WTC11 (cell line): ENCODE measurements at regions not wholly inside any gene's neighbourhood (a gene's known extent, or its start where the extent isn't known, plus 50 kb on each side); places are given as distances from the start of the nearest gene placed in this dataset.

ENCODE experiments used
- ATAC-seq: fragments of 200-7000 bp; cut with Tn5 transposase; 2 replicates; pipeline ENCODE4 v1.10.0; 2021; ENCODE audit warnings: mild to moderate bottlenecking, moderate library complexity
- CTCF ChIA-PET: fragments of 300-600 bp; sonication (Branson Sonifier 250); formaldehyde crosslinking; loops from one replicate; lab custom pipeline; 2021; ENCODE audit warnings: antibody characterized with exemption; lab: Charles Lee
- POLR2A ChIA-PET: fragments of 350-600 bp; sonication (Branson Sonifier 250); formaldehyde crosslinking; loops from one replicate; lab custom pipeline; 2021; ENCODE audit warnings: antibody characterized with exemption; lab: Charles Lee
- DNase-seq: peaks from one replicate; pipeline ENCODE4 v3.0.0; 2021; ENCODE audit warnings: low spot score
- H3K27ac Mint-ChIP-seq: 2 replicates; pipeline ENCODE4 v1.8.0; 2021; ENCODE audit warnings: mixed read lengths
- H3K27me3 Mint-ChIP-seq: 2 replicates; pipeline ENCODE4 v1.8.0; 2021; ENCODE audit warnings: low read depth, mild to moderate bottlenecking, moderate library complexity, mixed read lengths
- H3K36me3 Mint-ChIP-seq: 2 replicates; pipeline ENCODE4 v1.8.0; 2021; ENCODE audit warnings: mixed read lengths
- H3K4me1 Mint-ChIP-seq: 2 replicates; pipeline ENCODE4 v1.8.0; 2022; ENCODE audit warnings: mixed read lengths
- H3K4me3 Mint-ChIP-seq: 2 replicates; pipeline ENCODE4 v1.8.0; 2021; ENCODE audit warnings: mild to moderate bottlenecking, moderate library complexity, mixed read lengths
- H3K9me3 Mint-ChIP-seq: 2 replicates; pipeline ENCODE4 v1.8.0; 2021; ENCODE audit warnings: mixed read lengths
- ATF3 ChIP-seq: sonication (generic); formaldehyde crosslinking; conservative IDR thresholded peaks from 2 replicates; pipeline ENCODE4 v1.8.1; 2022; ENCODE audit warnings: mild to moderate bottlenecking, missing genetic modification reagents
- ATF6 ChIP-seq: sonication (generic); formaldehyde crosslinking; IDR thresholded peaks from 2 replicates; pipeline ENCODE4 v1.8.1; 2023; ENCODE audit warnings: mild to moderate bottlenecking, missing genetic modification reagents
- CREM ChIP-seq: sonication (generic); formaldehyde crosslinking; IDR thresholded peaks from 2 replicates; pipeline ENCODE4 v1.8.1; 2022; ENCODE audit warnings: mild to moderate bottlenecking, missing genetic modification reagents, moderate library complexity
- E2F4 ChIP-seq: sonication (generic); formaldehyde crosslinking; IDR thresholded peaks from 2 replicates; pipeline ENCODE4 v1.8.1; 2022; ENCODE audit warnings: low read depth, mild to moderate bottlenecking, moderate library complexity, missing genetic modification reagents, borderline replicate concordance
- EMX1 ChIP-seq: fragments of 250-450 bp; sonication (Bioruptor Pico); IDR thresholded peaks from 2 replicates; pipeline ENCODE4 v1.8.0; 2021; ENCODE audit warnings: mild to moderate bottlenecking
- JUN ChIP-seq: sonication (generic); formaldehyde crosslinking; IDR thresholded peaks from 2 replicates; pipeline ENCODE4 v1.8.0; 2023; ENCODE audit warnings: mild to moderate bottlenecking, missing genetic modification reagents
- MXD4 ChIP-seq: fragments of 250-450 bp; sonication (Bioruptor Pico); IDR thresholded peaks from 2 replicates; pipeline ENCODE4 v1.8.0; 2021; ENCODE audit warnings: mild to moderate bottlenecking, moderate library complexity, borderline replicate concordance
- NR2C2 ChIP-seq: sonication (generic); formaldehyde crosslinking; IDR thresholded peaks from 2 replicates; pipeline ENCODE4 v1.8.0; 2022; ENCODE audit warnings: mild to moderate bottlenecking, missing genetic modification reagents
- NR3C1 ChIP-seq: sonication (generic); formaldehyde crosslinking; conservative IDR thresholded peaks from 2 replicates; pipeline ENCODE4 v1.8.1; 2023; ENCODE audit warnings: low read depth, mild to moderate bottlenecking, missing genetic modification reagents
- SMAD3 ChIP-seq: sonication (generic); formaldehyde crosslinking; IDR thresholded peaks from 2 replicates; pipeline ENCODE4 v1.8.0; 2022; ENCODE audit warnings: missing genetic modification reagents, mild to moderate bottlenecking, borderline replicate concordance
- STAT6 ChIP-seq: sonication (generic); formaldehyde crosslinking; conservative IDR thresholded peaks from 2 replicates; pipeline ENCODE4 v1.8.1; 2023; ENCODE audit warnings: mild to moderate bottlenecking, low read depth, missing genetic modification reagents, moderate library complexity
- ZNF219 ChIP-seq: sonication (generic); formaldehyde crosslinking; IDR thresholded peaks from 2 replicates; pipeline ENCODE4 v1.8.0; 2023; ENCODE audit warnings: missing genetic modification reagents, mild to moderate bottlenecking, borderline replicate concordance
- ZNF416 ChIP-seq: fragments of 250-450 bp; sonication (Bioruptor Pico); IDR thresholded peaks from 2 replicates; pipeline ENCODE4 v1.9.0; 2021; ENCODE audit warnings: mild to moderate bottlenecking, inconsistent platforms
- ZNF532 ChIP-seq: fragments of 250-450 bp; sonication (Bioruptor Pico); IDR thresholded peaks from 2 replicates; pipeline ENCODE4 v1.9.0; 2021; ENCODE audit warnings: mild to moderate bottlenecking, borderline replicate concordance
- ZSCAN18 ChIP-seq: fragments of 250-450 bp; sonication (Bioruptor Pico); IDR thresholded peaks from 2 replicates; pipeline ENCODE4 v2.1.2; 2022; ENCODE audit warnings: mild to moderate bottlenecking, moderate library complexity

- TF ChIP-seq STAT6 (no peak), JUN (CRISPR knock-in tag) (no peak)
Observed at GRCh38 chr16:55203570-55203969, 120.4 kb upstream of the IRX6 start (continued).

- TF ChIP-seq NR2C2 (no peak), ZNF219 (CRISPR knock-in tag) (no peak), ZSCAN18 (CRISPR knock-in tag) (no peak), ZNF416 (CRISPR knock-in tag) (no peak), EMX1 (CRISPR knock-in tag) (no peak), NR3C1 (CRISPR knock-in tag) (no peak), ZNF532 (CRISPR knock-in tag) (no peak), ATF3 (CRISPR knock-in tag) (no peak), E2F4 (no peak), MXD4 (CRISPR knock-in tag) (no peak)
- Mint-ChIP-seq H3K4me3 (no peak overlapping the region), H3K27ac (no peak overlapping the region), H3K36me3 (peaks cover 5% of the 10 kb centered on the region), H3K27me3 (no peaks in the 10 kb centered on the region), H3K9me3 (peaks cover 11% of the 10 kb centered on the region), H3K4me1 (peaks cover 27% of the 10 kb centered on the region)
- ATAC-seq (no peak), DNase-seq (no peak)
- ChIA-PET CTCF (no interaction called here), POLR2A (no interaction called here)
Observed at GRCh38 chr16:55204069-55204468, 119.9 kb upstream of the IRX6 start.

GRCh38 chr16:55204923-55205322, 119.1 kb upstream of the IRX6 start:
- no peaks in the 10 kb centered on the region; the same call in 1 of the 2 replicates for H3K36me3 Mint-ChIP-seq
- peaks cover 3% of the 10 kb centered on the region for H3K9me3 Mint-ChIP-seq
- ATAC-seq (no peak), DNase-seq (no peak)
- no peaks in the 10 kb centered on the region for H3K27me3 Mint-ChIP-seq
- peaks cover 27% of the 10 kb centered on the region for H3K4me1 Mint-ChIP-seq
- H3K4me3 Mint-ChIP-seq, result no peak overlapping the region
- POLR2A ChIA-PET, result no interaction called here
- no peak overlapping the region for H3K27ac Mint-ChIP-seq
- TF ChIP-seq SMAD3, result no peak
- no peak for TF ChIP-seq CREM (CRISPR knock-in tag)
- no peak for TF ChIP-seq ATF6 (CRISPR knock-in tag)
- TF ChIP-seq, all 79 proteins: peak for 0
- CTCF ChIA-PET, result no interaction called here
